Activated CD8-positive, alpha-beta memory T cell treated with anti-CD3 and anti-CD28 coated beads, Interleukin-2, amount 50 U/mL, for 24 hours (primary cell): ENCODE measurements at regions not wholly inside any gene's neighbourhood (a gene's known extent, or its start where the extent isn't known, plus 50 kb on each side); places are given as distances from the start of the nearest gene placed in this dataset.
"Not testable (repeated sequence)": the region's sequence is repeated elsewhere in the genome, so short reads cannot be mapped to it uniquely, and the experiment has no call there.

Experiments used
- DNase-seq: peaks from one replicate; pipeline ENCODE4 v3.0.0-alpha.2; 2020; ENCODE audit errors: extremely low read depth

DNA sequence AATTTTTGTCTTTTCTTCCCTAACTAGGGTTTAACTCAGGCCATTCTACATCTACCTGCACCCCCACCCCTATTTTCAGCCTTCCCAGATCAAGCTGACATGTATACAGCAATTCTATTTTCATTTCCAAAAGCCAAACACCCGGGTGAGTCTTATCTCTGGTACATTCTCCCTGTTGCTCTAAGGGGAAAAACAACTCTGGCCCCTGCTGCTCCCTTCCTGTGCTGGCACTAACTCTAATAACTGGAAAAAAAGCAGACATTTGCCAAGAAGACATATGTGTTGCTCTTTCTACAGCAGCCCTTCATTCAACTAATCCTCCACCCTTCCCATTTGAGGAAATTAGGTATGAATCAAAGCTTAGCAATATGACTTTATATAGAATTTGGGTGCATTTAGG is 427.8 kb upstream of the CDH11 start:
- not testable (repeated sequence) for DNase-seq

DNA sequence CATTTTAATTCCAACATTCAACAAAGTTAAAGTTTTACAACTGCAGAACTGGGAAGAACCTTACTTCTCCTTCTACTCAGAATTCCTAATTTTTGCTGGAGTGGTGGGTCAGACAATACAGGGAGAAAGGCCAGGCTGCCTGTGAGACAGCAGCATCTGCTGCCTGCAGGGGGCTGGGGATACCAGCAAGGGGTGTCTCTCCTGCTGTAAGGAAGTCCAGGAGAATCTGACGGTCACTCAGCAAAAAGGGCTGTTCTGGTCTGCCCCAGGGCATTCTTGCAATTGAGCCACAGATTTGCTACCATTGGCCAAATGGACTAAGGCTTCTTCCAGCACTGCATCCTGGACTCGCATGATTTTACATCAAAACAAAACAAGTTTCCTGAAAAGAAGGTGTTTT is 426.6 kb upstream of the CDH11 start:
- no peak for DNase-seq

DNA sequence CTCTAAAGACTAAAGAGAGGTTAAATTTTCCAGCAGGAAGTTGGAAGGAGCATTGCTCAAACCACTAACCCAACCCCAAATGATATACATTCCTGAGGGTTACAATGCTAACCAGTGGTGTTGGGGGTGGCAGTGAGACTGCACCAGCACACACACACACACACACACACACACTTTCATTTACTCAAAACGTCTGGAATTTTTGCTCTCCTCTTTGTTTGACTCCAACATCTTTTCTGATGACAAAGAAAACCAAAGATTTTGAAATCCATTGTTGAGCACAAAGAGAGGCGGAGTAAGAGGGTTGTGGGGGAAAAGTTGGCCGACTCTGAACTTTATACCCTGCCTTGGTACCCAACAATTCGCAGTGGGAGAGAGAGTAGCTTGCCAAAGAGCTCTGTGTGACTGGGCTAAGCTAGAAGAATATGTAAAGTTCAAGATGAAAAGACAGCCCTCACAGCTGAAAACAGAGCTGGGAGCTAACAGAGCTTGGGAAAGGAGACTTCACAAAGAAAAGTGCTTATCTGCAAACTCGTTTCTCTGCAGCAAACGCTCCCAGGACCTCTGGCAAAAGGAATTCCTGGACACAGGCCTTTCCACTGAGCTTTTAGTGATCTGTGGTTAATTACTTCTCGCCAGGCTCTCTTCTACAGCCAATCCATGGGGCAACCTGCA is 426.0 kb upstream of the CDH11 start:
- no peak for DNase-seq

DNA sequence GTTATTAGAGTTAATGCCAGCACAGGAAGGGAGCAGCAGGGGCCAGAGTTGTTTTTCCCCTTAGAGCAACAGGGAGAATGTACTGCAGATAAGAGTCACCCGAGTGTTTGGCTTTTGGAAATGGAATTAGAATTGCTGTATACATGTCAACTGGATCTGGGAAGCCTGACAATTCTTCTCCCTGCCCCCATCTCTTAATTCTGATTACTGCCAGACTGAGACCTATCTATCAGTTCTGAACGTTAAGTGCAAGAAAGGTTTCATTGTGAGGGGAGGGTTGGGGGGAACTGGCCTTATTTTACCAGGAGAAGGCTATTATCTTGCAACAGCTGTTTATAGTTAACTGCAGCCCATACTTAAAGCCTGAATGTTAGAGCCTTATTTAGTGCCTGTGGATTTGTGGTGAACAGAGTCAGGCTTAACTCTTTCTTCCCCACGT is 424.5 kb upstream of the CDH11 start:
- no peak for DNase-seq

DNA sequence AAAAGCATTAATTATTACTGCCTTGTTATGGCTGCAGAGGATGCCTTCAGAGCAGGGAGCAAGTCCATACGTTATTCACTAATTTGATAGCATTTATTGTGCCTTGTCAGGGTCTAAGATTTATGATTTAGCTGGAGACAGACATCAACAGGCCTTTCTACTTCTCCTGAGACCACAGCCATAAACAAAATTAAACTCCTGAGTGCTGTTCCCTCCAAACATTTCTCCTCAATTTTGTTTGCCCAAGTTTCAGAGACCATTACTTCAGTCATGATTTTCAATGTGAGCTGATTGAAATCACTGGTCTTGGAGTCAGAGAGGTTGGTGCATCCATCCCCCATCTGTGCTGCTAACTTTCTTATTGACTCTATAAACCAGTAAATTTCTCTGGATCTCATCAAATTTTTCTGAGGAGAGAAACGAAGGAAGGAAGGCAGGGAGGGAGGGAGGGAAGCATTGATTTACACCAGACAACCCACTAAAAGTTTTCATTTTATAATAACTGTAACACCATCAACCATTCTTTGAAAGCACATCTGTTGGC is 423.6 kb upstream of the CDH11 start:
- no peak for DNase-seq

GRCh38 chr16:65543781-65544740 is 422.2 kb upstream of the CDH11 start:
- no peak for DNase-seq

GRCh38 chr16:65541646-65542045 is 419.8 kb upstream of the CDH11 start:
- DNase-seq, result no peak

GRCh38 chr16:65540901-65541300 is 419.0 kb upstream of the CDH11 start:
- DNase-seq, result no peak

DNA sequence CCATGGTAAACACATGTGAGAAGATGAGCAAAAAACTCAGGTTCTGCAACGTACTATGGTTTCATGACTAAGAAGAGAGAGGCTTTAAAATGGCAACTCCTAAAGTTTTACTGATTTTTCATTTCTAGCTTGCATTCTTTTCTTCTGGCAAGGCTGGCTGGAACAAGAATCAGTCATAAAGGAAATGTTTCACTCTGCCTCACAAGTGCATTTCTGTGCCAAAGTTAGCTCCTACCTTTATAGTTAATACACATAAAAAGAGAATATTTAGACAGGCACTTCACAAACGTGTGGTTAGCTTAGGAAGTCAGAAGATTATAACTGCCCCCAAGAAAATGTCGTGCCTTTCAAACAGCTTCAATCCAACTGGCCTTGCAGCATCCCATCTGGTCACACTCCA is 417.1 kb upstream of the CDH11 start:
- DNase-seq, result no peak

DNA sequence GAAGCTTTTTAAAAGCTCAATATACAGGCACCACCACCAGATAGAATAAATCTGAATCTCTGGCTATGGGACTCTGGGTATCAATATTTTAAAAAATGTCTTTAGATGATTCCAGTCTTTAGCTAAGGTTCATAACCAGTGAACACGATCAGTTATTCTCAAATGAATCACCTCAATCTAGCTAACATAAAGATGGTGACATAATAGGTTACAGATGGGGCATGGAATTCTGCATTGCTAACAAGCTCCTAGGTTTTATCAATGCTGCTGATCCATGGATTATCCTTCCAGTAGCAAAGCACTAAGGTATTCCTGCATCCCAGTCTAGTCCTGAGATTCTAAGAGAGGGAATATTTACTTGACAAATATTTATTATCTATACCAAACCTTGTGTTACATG is 415.5 kb upstream of the CDH11 start:
- DNase-seq, result no peak

- no peak for DNase-seq
Measured at GRCh38 chr16:65534121-65534528, 412.3 kb upstream of the CDH11 start.

DNA sequence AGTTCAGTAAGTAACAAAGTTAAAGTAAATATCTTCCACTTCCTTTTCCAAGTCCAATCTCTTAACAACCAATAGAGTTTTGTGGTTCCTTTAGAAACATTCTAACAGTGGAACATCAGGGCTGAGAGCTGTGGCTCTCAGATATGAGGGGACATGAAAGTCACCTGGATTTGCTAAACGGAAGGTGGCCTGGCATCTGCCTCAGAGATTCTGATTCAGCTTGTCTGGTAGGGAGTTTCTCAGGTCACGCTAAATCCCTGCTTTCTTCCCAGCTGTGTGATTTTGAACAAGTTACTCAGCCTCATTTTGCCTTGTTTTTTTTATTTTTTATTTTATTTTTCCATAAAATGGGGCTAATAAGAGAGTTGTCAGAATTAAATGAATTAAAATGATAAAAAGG is 411.0 kb upstream of the CDH11 start:
- DNase-seq, result no peak

- DNase-seq, result no peak
Measured at GRCh38 chr16:65532258-65532657, 410.4 kb upstream of the CDH11 start.

- no peak for DNase-seq
Measured at GRCh38 chr16:65531475-65531874, 409.6 kb upstream of the CDH11 start.

GRCh38 chr16:65525707-65526106 is 403.8 kb upstream of the CDH11 start:
- no peak for DNase-seq

DNA sequence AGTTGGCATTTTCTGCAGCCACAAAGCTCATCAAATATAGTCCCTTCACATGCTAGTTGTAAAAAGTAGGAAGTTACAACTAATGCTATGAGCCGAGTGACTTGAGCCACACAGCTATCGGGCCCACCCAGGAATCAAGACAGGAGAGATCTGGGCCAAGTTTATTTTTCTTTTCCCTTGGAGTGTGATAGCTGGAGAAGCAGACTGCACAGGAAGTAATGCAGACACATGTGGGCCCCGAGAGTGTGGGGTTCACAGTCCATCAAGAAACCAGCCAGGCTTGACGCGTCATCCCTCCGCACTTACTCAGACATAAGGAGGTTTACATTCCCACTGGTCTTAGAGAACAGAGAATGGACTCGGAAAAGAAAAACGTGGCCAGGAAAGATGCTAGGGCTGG is 403.1 kb upstream of the CDH11 start:
- DNase-seq, result no peak

- no peak for DNase-seq
Measured at GRCh38 chr16:65524231-65524630, 402.4 kb upstream of the CDH11 start.

- DNase-seq, result no peak
Measured at GRCh38 chr16:65523283-65523944, 401.6 kb upstream of the CDH11 start.

GRCh38 chr16:65522412-65522811 is 400.5 kb upstream of the CDH11 start:
- DNase-seq, result no peak

DNA sequence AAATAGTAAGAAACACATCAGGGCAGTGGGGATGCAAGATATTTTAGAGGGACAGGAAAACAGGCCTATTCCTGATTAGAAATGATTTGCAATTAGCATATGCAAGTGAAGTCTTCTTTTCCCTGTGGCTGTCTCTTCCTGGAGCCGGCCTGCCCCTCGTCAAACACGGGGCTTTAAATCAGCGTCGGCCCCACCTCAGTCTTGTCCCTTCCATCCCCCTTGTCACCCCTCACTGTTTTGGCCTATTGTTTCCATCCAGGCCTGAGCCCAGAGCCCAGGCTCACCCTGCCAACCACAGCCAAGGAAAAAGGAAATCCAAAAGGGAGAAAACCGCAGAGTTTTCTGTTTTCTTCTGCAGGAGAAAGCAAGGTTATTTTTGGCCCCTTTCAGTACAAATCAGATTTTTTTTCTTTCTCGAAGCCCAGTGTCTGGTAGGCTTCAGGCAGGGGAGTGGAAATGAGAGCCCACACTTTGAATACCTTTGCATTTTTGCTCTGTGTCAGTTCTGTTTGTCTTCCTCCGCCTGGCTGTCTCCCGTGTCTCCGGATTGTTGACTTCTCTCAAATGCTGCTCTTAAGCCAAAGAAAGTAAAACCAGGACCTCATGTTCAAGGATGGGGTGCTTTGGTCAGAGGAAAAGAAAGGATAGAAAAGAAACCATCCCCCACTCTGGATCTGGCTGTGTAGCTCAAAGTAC is 399.9 kb upstream of the CDH11 start:
- no peak for DNase-seq

- DNase-seq, result no peak
Measured at GRCh38 chr16:65519402-65519801, 397.5 kb upstream of the CDH11 start.

DNA sequence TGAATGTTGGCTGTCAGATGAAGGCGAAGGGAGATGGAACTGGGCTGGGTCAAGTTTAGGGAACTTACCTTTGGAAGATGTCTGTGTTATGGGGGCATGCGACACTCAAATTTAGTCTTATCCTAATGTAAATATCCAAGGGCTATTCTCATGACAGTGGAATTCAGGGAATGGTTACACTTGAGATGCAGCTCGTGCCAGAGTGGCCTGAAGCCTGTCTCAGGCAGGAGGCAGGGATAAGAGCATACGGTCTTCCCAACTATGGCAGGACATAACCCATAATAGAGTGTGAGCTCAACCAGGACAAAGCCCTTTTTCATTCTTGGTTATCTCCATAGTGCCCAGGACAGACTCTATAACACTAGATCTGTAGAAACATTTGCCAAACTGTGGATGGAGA is 393.3 kb upstream of the CDH11 start:
- no peak for DNase-seq
